Adrenal gland (tissue), 5 donors: ENCODE measurements at regions not wholly inside any gene's neighbourhood (a gene's known extent, or its start where the extent isn't known, plus 50 kb on each side); places are given as distances from the start of the nearest gene placed in this dataset.

Experiments
- CTCF ChIP-seq, 6 experiments: fragments of 450-650 bp in 4 of 6; fragments of 200-600 bp in 2 of 6; sonication (generic) in 1 of 6; IDR thresholded peaks; 1 replicate in 5 of 6; 2 replicates in 1 of 6; pipeline versions ENCODE4 v1.5.1 to v1.8.0; 2016 to 2021; ENCODE audit warnings: antibody characterized with exemption in 6 of 6, mild to moderate bottlenecking in 2 of 6, moderate library complexity in 1 of 6
- POLR2A ChIP-seq, 2 donors: fragments of 450-650 bp; IDR thresholded peaks; one replicate each; pipeline ENCODE4 v1.6.1; 2017; ENCODE audit warnings: antibody characterized with exemption in 2 of 2, mild to moderate bottlenecking in 2 of 2, moderate library complexity in 1 of 2
- donor health status: DM: no; HTN: no; CAD: no.

- TF ChIP-seq POLR2A (IDR thresholded peaks at IDR 0.05) = no peak
- no peak for TF ChIP-seq CTCF (IDR thresholded peaks at IDR 0.05)
Observed at GRCh38 chr3:64437131-64437530, 211.9 kb upstream of the PRICKLE2 start.
